Colonic mucosa (tissue), 4 donors: ENCODE measurements at regions not wholly inside any gene's neighbourhood (a gene's known extent, or its start where the extent isn't known, plus 50 kb on each side); places are given as distances from the start of the nearest gene placed in this dataset.

Experiments
- DNase-seq: peaks from one replicate; pipeline ENCODE4 v3.0.0-alpha.2; 2020
- H3K27ac ChIP-seq: fragments of 200-600 bp; one replicate; pipeline ENCODE4 v1.8.0; 2021
- H3K27me3 ChIP-seq: fragments of 200-600 bp; one replicate; pipeline ENCODE4 v1.8.0; 2021
- H3K36me3 ChIP-seq: fragments of 200-600 bp; one replicate; pipeline ENCODE4 v1.8.0; 2021
- H3K4me1 ChIP-seq: fragments of 200-600 bp; one replicate; pipeline ENCODE4 v1.8.0; 2021; ENCODE audit warnings: mild to moderate bottlenecking
- H3K4me3 ChIP-seq: fragments of 200-600 bp; one replicate; pipeline ENCODE4 v1.8.0; 2021
- H3K9ac ChIP-seq, 2 donors: one replicate each; pipeline ENCODE4 v1.7.0; 2013; ENCODE audit warnings: control low read depth in 2 of 2, low read depth in 2 of 2, low read length in 2 of 2
- H3K9me3 ChIP-seq: fragments of 200-600 bp; one replicate; pipeline ENCODE4 v1.8.0; 2021
- CTCF ChIP-seq: fragments of 200-600 bp; IDR thresholded peaks from one replicate; pipeline ENCODE4 v1.8.0; 2022; ENCODE audit warnings: antibody characterized with exemption, mild to moderate bottlenecking
- intact Hi-C: fragments of 100-400 bp; cut with DNase I; formaldehyde crosslinking; loops from one replicate; pipeline ENCODE4 v1.14.1; 2022
- donor health status: healthy.
- donor health status: DM: no; HTN: no; CAD: no.
- donor health status: DM: no; HTN: no; CAD: no.

GRCh38 chr1:58903514-58904298, 119.9 kb upstream of the JUN start:
- peak overlapping the region; percentile 80 to 91 for H3K9ac ChIP-seq
- peak overlapping the region; percentile 41 for H3K4me3 ChIP-seq
- intact Hi-C loops, result loop anchor here (5.0 kb wide), 2 partner anchors 86 to 121 kb away; partner anchors contain the start of gene JUN
- H3K9me3 ChIP-seq, result no peaks in the 10 kb centered on the region
- DNase-seq, result peak; percentile 93
- TF ChIP-seq CTCF, result no peak
- H3K27ac ChIP-seq, result peak overlapping the region; percentile 97
- peaks cover 9% of the 10 kb centered on the region for H3K4me1 ChIP-seq
- no peaks in the 10 kb centered on the region for H3K36me3 ChIP-seq
- H3K27me3 ChIP-seq, result no peaks in the 10 kb centered on the region

GRCh38 chr1:58904299-58905125, 120.7 kb upstream of the JUN start:
- peak; percentile 18 for DNase-seq
- Histone ChIP-seq H3K4me3 (peak overlapping the region; percentile 41), H3K4me1 (peaks cover 2% of the 10 kb centered on the region), H3K9ac (peak overlapping the region; percentile 80 to 91), H3K27me3 (no peaks in the 10 kb centered on the region), H3K9me3 (no peaks in the 10 kb centered on the region), H3K36me3 (no peaks in the 10 kb centered on the region), H3K27ac (peak overlapping the region; percentile 97)
- intact Hi-C loops, result loop anchor here (5.0 kb wide), 2 partner anchors 87 to 122 kb away; partner anchors contain the start of gene JUN
- no peak for TF ChIP-seq CTCF

- no peak for TF ChIP-seq CTCF
- peak overlapping the region in 1 of 2 donors; percentile 2 for H3K9ac ChIP-seq
- H3K4me1 ChIP-seq, result no peaks in the 10 kb centered on the region
- peak; percentile 19 for DNase-seq
- H3K27ac ChIP-seq, result no peak overlapping the region
- intact Hi-C loops, result no loop called here
- H3K9me3 ChIP-seq, result no peaks in the 10 kb centered on the region
- no peaks in the 10 kb centered on the region for H3K27me3 ChIP-seq
- no peak overlapping the region for H3K4me3 ChIP-seq
- H3K36me3 ChIP-seq, result no peaks in the 10 kb centered on the region
Observed at GRCh38 chr1:58905126-58905490, 121.3 kb upstream of the JUN start.

GRCh38 chr1:58905628-58906221, 121.9 kb upstream of the JUN start:
- TF ChIP-seq CTCF, result no peak
- no peaks in the 10 kb centered on the region for H3K36me3 ChIP-seq
- no peaks in the 10 kb centered on the region for H3K4me1 ChIP-seq
- no peak overlapping the region for H3K27ac ChIP-seq
- DNase-seq, result no peak
- H3K9ac ChIP-seq, result no peak overlapping the region
- H3K27me3 ChIP-seq, result no peaks in the 10 kb centered on the region
- intact Hi-C loops, result no loop called here
- no peaks in the 10 kb centered on the region for H3K9me3 ChIP-seq
- no peak overlapping the region for H3K4me3 ChIP-seq

GRCh38 chr1:58907398-58907797, 123.6 kb upstream of the JUN start:
- no peaks in the 10 kb centered on the region for H3K27me3 ChIP-seq
- H3K36me3 ChIP-seq, result no peaks in the 10 kb centered on the region
- no peak for DNase-seq
- H3K9ac ChIP-seq, result peak overlapping the region in 1 of 2 donors; percentile 42
- no peak for TF ChIP-seq CTCF
- H3K4me3 ChIP-seq, result no peak overlapping the region
- no peaks in the 10 kb centered on the region for H3K9me3 ChIP-seq
- no peak overlapping the region for H3K27ac ChIP-seq
- intact Hi-C loops, result no loop called here
- no peaks in the 10 kb centered on the region for H3K4me1 ChIP-seq
